Neutrophil (primary cell): ENCODE measurements at regions not wholly inside any gene's neighbourhood (a gene's known extent, or its start where the extent isn't known, plus 50 kb on each side); places are given as distances from the start of the nearest gene placed in this dataset.

Experiments used
- H3K27ac ChIP-seq: fragments of 200-600 bp; sonication (generic); 2 replicates; pipeline ENCODE4 v1.5.1; 2016; ENCODE audit warnings: mild to moderate bottlenecking, moderate library complexity
- H3K27me3 ChIP-seq: fragments of 200-600 bp; sonication (generic); 2 replicates; pipeline ENCODE4 v1.6.0; 2016; ENCODE audit warnings: mild to moderate bottlenecking
- H3K36me3 ChIP-seq: fragments of 200-600 bp; sonication (generic); 2 replicates; pipeline ENCODE4 v1.5.1; 2017
- H3K4me1 ChIP-seq, 2 experiments: fragments of 200-600 bp in 1 of 2; sonication (generic) in 1 of 2; 1 replicate in 1 of 2; 2 replicates in 1 of 2; pipeline versions ENCODE4 v1.5.1 to v1.6.1; 2013 to 2016; ENCODE audit warnings: low read depth in 1 of 2, low read length in 1 of 2, mild to moderate bottlenecking in 1 of 2, moderate library complexity in 1 of 2; ENCODE audit not compliant: control insufficient read depth in 1 of 2, insufficient read depth in 1 of 2
- H3K4me3 ChIP-seq, 2 experiments: fragments of 200-600 bp in 1 of 2; sonication (generic) in 1 of 2; 1 replicate in 1 of 2; 2 replicates in 1 of 2; pipeline ENCODE4 v1.5.1; 2013 to 2016; ENCODE audit warnings: low read depth in 1 of 2, low read length in 1 of 2, mild to moderate bottlenecking in 1 of 2, moderate library complexity in 1 of 2
- H3K9me3 ChIP-seq: fragments of 200-600 bp; sonication (generic); 2 replicates; pipeline ENCODE4 v1.5.1; 2016
- CTCF ChIP-seq: fragments of 200-600 bp; sonication (generic); IDR thresholded peaks from 2 replicates; pipeline ENCODE4 v1.5.1; 2016; ENCODE audit warnings: antibody characterized with exemption

DNA sequence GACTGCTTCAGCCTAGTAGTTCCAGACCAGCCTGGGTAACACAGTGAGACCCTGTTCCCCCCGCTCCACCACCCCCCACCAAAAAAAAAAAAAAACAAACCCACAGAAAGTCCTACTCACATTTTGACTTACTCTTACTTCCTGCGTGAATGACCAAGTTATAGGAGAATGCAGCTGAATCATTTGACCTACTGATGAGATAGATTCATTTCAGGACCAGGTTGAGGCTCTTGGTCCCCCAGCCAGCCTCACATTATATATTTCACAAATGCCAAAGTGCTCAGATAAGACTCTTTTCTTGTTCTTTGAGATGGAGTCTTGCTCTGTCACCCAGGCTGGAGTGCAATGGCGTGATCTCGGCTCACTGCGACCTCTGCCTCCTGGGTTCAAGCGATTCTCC is 70.2 kb downstream of the KLF5 start:
- Histone ChIP-seq H3K9me3 (no peaks in the 10 kb centered on the region), H3K36me3 (no peaks in the 10 kb centered on the region), H3K4me1 (no peaks in the 10 kb centered on the region), H3K27ac (no peak overlapping the region), H3K4me3 (no peak overlapping the region), H3K27me3 (no peaks in the 10 kb centered on the region)
- TF ChIP-seq CTCF, result no peak
